Adrenal gland (tissue), 9 donors: ENCODE measurements at regions not wholly inside any gene's neighbourhood (a gene's known extent, or its start where the extent isn't known, plus 50 kb on each side); places are given as distances from the start of the nearest gene placed in this dataset.

Experiments used
- DNase-seq, 7 donors: peaks; one replicate each; pipeline ENCODE4 v3.0.0-alpha.2; 2019 to 2020
- H3K27ac ChIP-seq, 5 donors: fragments of 200-600 bp; sonication (generic) in 4 of 5; 1 replicate in 3 of 5; 2 replicates in 2 of 5; pipeline versions ENCODE4 v1.5.1 to v1.8.0; 2016 to 2020; ENCODE audit warnings: mild to moderate bottlenecking in 1 of 5
- H3K27me3 ChIP-seq: fragments of 200-600 bp; 2 replicates; pipeline ENCODE4 v1.8.0; 2021
- H3K36me3 ChIP-seq, 2 donors: fragments of 200-600 bp; replicated peaks in 1 of 2; 1 replicate in 1 of 2; 2 replicates in 1 of 2; pipeline versions ENCODE4 v1.5.1 to v1.8.0; 2018 to 2022
- H3K4me1 ChIP-seq, 2 donors: fragments of 200-600 bp; replicated peaks in 1 of 2; 1 replicate in 1 of 2; 2 replicates in 1 of 2; pipeline versions ENCODE4 v1.5.1 to v1.8.0; 2018 to 2021
- H3K4me3 ChIP-seq, 4 donors: fragments of 200-600 bp; sonication (generic) in 3 of 4; one replicate each; pipeline ENCODE4 v1.5.1; 2016 to 2018
- H3K9me3 ChIP-seq, 3 donors: fragments of 200-600 bp; sonication (generic) in 1 of 3; replicated peaks in 1 of 3; 1 replicate in 2 of 3; 2 replicates in 1 of 3; pipeline versions ENCODE4 v1.5.1 to v1.8.0; 2016 to 2021
- POLR2A ChIP-seq, 2 donors: fragments of 450-650 bp; IDR thresholded peaks; one replicate each; pipeline ENCODE4 v1.6.1; 2017; ENCODE audit warnings: antibody characterized with exemption in 2 of 2, mild to moderate bottlenecking in 2 of 2, moderate library complexity in 1 of 2
- WGBS, 4 donors: extraction: QIAGEN DNeasy Blood & Tissue Kit in 2 of 4; methylation state at CpG; one replicate each; pipeline versions ENCODE4 v1.1.5 to v1.1.7; 2013 to 2017; 5-methylcytosine and 5-hydroxymethylcytosine counted together
- intact Hi-C, 2 donors: fragments of 100-400 bp; cut with DNase I; formaldehyde crosslinking; loops; one replicate each; pipeline versions ENCODE4 v1.14.1 to v1.15.0; 2022 to 2023
- TF ChIP-seq, protein P1 (sequence below), 6 experiments: fragments of 450-650 bp in 4 of 6; fragments of 200-600 bp in 2 of 6; sonication (generic) in 1 of 6; IDR thresholded peaks; 1 replicate in 5 of 6; 2 replicates in 1 of 6; pipeline versions ENCODE4 v1.5.1 to v1.8.0; 2016 to 2021; ENCODE audit warnings: antibody characterized with exemption in 6 of 6, mild to moderate bottlenecking in 2 of 6, moderate library complexity in 1 of 6
- donor health status: healthy with polysubstance abuse.
- donor health status: Bipolar disorder and iron deficiency.
- donor health status: DM: yes; HTN: yes; CAD: no.
- donor health status: DM: no; HTN: no; CAD: no.
- donor health status: DM: no; HTN: no; CAD: no.

GRCh38 chr6:93087606-93088005 lies 331.8 kb downstream of the EPHA7 start:
- Histone ChIP-seq H3K4me3 (no peak overlapping the region), H3K4me1 (no peaks in the 10 kb centered on the region), H3K27ac (no peak overlapping the region), H3K36me3 (no peaks in the 10 kb centered on the region), H3K27me3 (no peaks in the 10 kb centered on the region), H3K9me3 (peaks cover 0 to 3% (median 0%) of the 10 kb centered on the region in 3 donors)
- TF ChIP-seq POLR2A (IDR thresholded peaks at IDR 0.05), result no peak
- TF ChIP-seq, protein P1, sequence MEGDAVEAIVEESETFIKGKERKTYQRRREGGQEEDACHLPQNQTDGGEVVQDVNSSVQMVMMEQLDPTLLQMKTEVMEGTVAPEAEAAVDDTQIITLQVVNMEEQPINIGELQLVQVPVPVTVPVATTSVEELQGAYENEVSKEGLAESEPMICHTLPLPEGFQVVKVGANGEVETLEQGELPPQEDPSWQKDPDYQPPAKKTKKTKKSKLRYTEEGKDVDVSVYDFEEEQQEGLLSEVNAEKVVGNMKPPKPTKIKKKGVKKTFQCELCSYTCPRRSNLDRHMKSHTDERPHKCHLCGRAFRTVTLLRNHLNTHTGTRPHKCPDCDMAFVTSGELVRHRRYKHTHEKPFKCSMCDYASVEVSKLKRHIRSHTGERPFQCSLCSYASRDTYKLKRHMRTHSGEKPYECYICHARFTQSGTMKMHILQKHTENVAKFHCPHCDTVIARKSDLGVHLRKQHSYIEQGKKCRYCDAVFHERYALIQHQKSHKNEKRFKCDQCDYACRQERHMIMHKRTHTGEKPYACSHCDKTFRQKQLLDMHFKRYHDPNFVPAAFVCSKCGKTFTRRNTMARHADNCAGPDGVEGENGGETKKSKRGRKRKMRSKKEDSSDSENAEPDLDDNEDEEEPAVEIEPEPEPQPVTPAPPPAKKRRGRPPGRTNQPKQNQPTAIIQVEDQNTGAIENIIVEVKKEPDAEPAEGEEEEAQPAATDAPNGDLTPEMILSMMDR (IDR thresholded peaks at IDR 0.05), result no peak
- intact Hi-C loops, result no loop called here
- WGBS, 4 donors, result 73 to 84% (median 79%) methylated on average over 2 of the region's 2 CpGs
- DNase-seq, result no peak

- H3K4me1 ChIP-seq, result no peaks in the 10 kb centered on the region
- H3K36me3 ChIP-seq, result no peaks in the 10 kb centered on the region
- no peak overlapping the region for H3K4me3 ChIP-seq
- no peak for TF ChIP-seq POLR2A (IDR thresholded peaks at IDR 0.05)
- no peaks in the 10 kb centered on the region for H3K27me3 ChIP-seq
- H3K9me3 ChIP-seq, result peaks cover 0 to 3% (median 0%) of the 10 kb centered on the region in 3 donors
- DNase-seq, result no peak
- no peak overlapping the region for H3K27ac ChIP-seq
- intact Hi-C loops, result no loop called here
Observed at GRCh38 chr6:93086351-93086750, 333.0 kb downstream of the EPHA7 start.

DNA sequence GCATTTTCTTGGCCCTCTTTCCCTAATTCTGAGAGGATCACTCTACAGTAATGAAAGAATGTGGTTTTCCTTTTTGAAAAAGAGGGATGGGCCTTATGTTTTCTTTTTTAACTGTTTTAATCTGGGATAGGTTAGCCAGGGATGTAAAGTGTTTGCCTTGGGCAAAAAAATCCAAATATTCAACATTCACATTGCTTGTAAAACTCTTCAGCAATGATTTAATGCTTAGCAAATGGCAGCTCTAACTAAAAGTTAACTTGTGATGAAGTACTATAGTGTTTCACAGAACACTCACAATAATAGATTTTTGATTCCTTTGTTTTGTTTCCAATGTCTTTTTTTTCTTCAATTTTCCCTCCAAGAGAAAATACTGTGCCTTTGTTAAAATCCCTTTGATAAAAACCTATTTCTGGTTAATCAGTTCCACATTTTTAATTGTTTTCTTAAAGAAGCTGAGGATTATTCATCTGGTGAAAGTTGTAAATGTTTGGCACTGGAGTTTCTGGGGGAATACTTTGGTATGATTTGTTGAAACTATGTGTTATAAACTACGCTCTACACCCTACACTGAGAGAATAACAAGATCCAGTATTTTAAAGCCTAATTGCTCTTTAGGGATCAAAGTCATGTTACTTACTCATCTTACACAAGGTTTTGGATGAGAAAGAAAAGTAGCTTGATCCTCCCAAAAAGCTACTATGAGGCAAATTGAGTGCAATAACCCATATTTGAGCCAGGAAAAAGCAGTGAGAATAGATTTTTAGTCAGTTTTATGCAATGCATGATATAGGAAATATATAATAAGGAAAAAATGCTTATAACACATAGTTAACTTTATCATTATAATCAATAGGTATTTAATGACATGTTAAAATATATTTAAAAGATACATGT lies 335.8 kb downstream of the EPHA7 start:
- TF ChIP-seq POLR2A (IDR thresholded peaks at IDR 0.05), result no peak
- TF ChIP-seq, protein P1 (IDR thresholded peaks at IDR 0.05), result no peak
- Histone ChIP-seq H3K4me1 (no peaks in the 10 kb centered on the region), H3K9me3 (no peaks in the 10 kb centered on the region), H3K4me3 (no peak overlapping the region), H3K27me3 (no peaks in the 10 kb centered on the region), H3K36me3 (no peaks in the 10 kb centered on the region), H3K27ac (no peak overlapping the region)
- WGBS, 4 donors, result 77 to 89% (median 85%) methylated on average over 1 of the region's 1 CpG
- no peak for DNase-seq
- intact Hi-C loops, result no loop called here

DNA sequence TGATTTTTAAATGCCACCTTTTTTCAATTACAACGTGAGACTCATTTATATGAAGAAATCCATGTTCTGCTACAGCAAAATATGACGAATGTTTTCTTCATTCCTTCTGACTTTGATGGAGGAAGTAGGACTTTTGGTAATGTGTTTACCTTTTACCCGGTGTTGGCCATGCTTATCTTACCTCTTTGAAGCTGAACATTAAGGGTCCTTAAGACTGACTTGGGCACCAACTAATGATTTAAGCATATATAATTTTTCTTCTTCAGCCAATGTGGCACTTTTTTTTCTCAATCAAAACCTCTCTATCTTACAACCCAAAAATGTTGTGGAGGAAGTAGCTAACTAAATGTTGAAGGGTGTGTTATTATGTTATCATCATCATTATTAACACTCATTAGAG lies 337.5 kb downstream of the EPHA7 start:
- no peaks in the 10 kb centered on the region for H3K27me3 ChIP-seq
- intact Hi-C loops, result no loop called here
- no peak for TF ChIP-seq POLR2A (IDR thresholded peaks at IDR 0.05)
- TF ChIP-seq, protein P1 (IDR thresholded peaks at IDR 0.05), result no peak
- H3K27ac ChIP-seq, result no peak overlapping the region
- H3K4me3 ChIP-seq, result no peak overlapping the region
- H3K9me3 ChIP-seq, result no peaks in the 10 kb centered on the region
- WGBS, 4 donors, result 71 to 77% (median 73%) methylated on average over 3 of the region's 3 CpGs
- H3K4me1 ChIP-seq, result no peaks in the 10 kb centered on the region
- H3K36me3 ChIP-seq, result no peaks in the 10 kb centered on the region
- no peak for DNase-seq

DNA sequence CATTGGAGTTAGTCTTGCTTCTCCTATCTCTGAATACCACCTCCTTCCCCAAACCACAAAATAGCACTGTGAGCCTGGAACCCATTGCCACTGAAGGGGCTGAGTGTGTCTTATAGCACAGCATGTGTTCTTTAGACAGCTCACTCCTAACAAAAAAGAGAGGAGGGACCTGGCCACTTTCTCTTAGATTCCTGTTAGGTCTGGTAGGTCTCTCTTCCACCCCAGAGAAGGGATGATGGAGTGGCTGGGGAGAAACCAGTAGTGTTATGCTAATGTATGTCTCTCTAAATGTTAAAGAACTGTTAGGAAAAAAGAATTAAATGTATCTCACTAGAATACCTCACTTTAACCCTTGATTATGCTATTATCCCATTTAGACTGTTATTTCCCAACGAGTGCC lies 340.3 kb downstream of the EPHA7 start:
- intact Hi-C loops, result no loop called here
- no peak for DNase-seq
- WGBS, 4 donors, result 54 to 73% (median 63%) methylated on average over 1 of the region's 1 CpG
- Histone ChIP-seq H3K4me3 (no peak overlapping the region), H3K9me3 (no peaks in the 10 kb centered on the region), H3K36me3 (no peaks in the 10 kb centered on the region), H3K4me1 (no peaks in the 10 kb centered on the region), H3K27ac (no peak overlapping the region), H3K27me3 (no peaks in the 10 kb centered on the region)
- TF ChIP-seq, protein P1 (IDR thresholded peaks at IDR 0.05), result no peak
- no peak for TF ChIP-seq POLR2A (IDR thresholded peaks at IDR 0.05)
